ENCODE measurements at regions not wholly inside any gene's neighbourhood (a gene's known extent, or its start where the extent isn't known, plus 50 kb on each side); places are given as distances from the start of the nearest gene placed in this dataset.

DNA sequence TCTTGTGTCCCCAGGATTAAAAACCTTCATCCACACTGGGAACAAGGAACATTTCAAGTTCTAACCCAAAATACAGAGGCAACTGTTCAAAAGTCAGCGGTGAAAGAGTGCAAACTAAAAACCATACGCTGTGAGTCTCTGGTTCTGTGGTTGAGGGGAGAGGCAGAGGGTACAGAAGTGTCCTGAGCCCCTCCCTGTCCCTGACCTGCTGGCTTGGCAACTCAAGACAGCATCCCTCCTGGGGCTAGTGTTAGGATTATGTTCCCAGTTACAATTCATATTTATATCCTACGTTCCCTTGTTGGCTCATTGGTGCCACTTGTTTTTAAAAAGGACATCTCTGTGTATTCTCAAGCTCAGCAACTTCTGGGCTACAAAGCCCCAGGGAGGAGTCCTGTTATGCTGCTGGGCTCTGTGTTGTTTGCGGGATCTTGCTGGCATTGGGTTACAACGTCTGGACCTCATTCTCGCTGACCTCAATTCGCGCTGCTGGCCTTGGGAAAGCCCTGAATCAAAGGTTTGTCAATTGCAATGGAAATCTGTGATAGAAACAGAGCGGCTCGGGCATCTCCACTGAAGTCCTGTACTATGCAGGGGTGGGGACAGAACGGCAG is 420.8 kb downstream of the FUT8 start:
- H3K79me2 ChIP-seq = no peaks in the 10 kb centered on the region
- 76% methylated on average over 11 of the region's 11 CpGs for WGBS (ENCODE audit: low lambda C conversion rate, missing lambda C conversion rate)
- TF ChIP-seq EZH2phosphoT487 (IDR thresholded peaks at IDR 0.05; ENCODE audit: low read depth, severe bottlenecking, unreplicated experiment) (no peak), EZH2 (IDR thresholded peaks at IDR 0.05; ENCODE audit: borderline replicate concordance) (no peak)
- H3K4me3 ChIP-seq = no peak overlapping the region
- H3K9me3 ChIP-seq (ENCODE audit: low read depth) = no peaks in the 10 kb centered on the region
- no peak for DNase-seq (ENCODE audit: low spot score)
- H2AFZ ChIP-seq = no peak overlapping the region
- H3K4me1 ChIP-seq (ENCODE audit: insufficient read depth) = no peaks in the 10 kb centered on the region
- H3K4me2 ChIP-seq = no peak overlapping the region
- no peaks in the 10 kb centered on the region for H4K20me1 ChIP-seq (ENCODE audit: insufficient read depth, poor library complexity, severe bottlenecking)
- H3K27me3 ChIP-seq = peaks cover 9% of the 10 kb centered on the region
- no peak overlapping the region for H3K27ac ChIP-seq
- H3K9me2 ChIP-seq (replicated peaks; ENCODE audit: insufficient read depth) = no peaks in the 10 kb centered on the region
- no peaks in the 10 kb centered on the region for H3K36me3 ChIP-seq (replicated peaks; ENCODE audit: insufficient read depth, low read depth)

DNA sequence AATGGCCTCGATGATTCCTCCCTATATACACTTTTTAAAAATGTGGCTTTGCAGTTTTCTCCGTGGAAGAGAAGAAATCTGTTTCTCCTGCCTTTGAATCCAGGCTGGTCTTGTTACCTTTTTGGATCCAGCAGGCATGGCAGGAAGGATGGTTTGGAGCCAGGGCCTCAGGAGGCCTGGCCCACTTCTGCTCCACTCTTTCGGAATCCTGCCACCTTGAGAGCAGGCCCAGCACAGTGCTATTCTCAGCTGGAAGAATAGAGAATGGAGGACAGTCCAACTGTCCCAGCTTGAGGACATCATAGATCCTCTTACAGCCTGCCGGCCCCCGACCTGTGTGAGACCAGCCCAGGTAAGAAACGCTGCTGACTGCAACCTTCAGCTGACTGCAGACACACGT is 421.5 kb downstream of the FUT8 start:
- H4K20me1 ChIP-seq (ENCODE audit: insufficient read depth, poor library complexity, severe bottlenecking) = no peaks in the 10 kb centered on the region
- no peak overlapping the region for H3K4me2 ChIP-seq
- H3K36me3 ChIP-seq (replicated peaks; ENCODE audit: insufficient read depth, low read depth) = no peaks in the 10 kb centered on the region
- H3K4me3 ChIP-seq = no peak overlapping the region
- H2AFZ ChIP-seq = no peak overlapping the region
- 91% methylated on average over 7 of the region's 7 CpGs for WGBS (ENCODE audit: low lambda C conversion rate, missing lambda C conversion rate)
- no peaks in the 10 kb centered on the region for H3K9me3 ChIP-seq (ENCODE audit: low read depth)
- H3K27ac ChIP-seq = no peak overlapping the region
- no peaks in the 10 kb centered on the region for H3K9me2 ChIP-seq (replicated peaks; ENCODE audit: insufficient read depth)
- H3K27me3 ChIP-seq = peaks cover 2% of the 10 kb centered on the region
- TF ChIP-seq EZH2phosphoT487 (IDR thresholded peaks at IDR 0.05; ENCODE audit: low read depth, severe bottlenecking, unreplicated experiment) (no peak), EZH2 (IDR thresholded peaks at IDR 0.05; ENCODE audit: borderline replicate concordance) (no peak)
- TF ChIP-seq, protein P1, sequence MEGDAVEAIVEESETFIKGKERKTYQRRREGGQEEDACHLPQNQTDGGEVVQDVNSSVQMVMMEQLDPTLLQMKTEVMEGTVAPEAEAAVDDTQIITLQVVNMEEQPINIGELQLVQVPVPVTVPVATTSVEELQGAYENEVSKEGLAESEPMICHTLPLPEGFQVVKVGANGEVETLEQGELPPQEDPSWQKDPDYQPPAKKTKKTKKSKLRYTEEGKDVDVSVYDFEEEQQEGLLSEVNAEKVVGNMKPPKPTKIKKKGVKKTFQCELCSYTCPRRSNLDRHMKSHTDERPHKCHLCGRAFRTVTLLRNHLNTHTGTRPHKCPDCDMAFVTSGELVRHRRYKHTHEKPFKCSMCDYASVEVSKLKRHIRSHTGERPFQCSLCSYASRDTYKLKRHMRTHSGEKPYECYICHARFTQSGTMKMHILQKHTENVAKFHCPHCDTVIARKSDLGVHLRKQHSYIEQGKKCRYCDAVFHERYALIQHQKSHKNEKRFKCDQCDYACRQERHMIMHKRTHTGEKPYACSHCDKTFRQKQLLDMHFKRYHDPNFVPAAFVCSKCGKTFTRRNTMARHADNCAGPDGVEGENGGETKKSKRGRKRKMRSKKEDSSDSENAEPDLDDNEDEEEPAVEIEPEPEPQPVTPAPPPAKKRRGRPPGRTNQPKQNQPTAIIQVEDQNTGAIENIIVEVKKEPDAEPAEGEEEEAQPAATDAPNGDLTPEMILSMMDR (IDR thresholded peaks at IDR 0.05; ENCODE audit: poor library complexity) = no peak
- no peaks in the 10 kb centered on the region for H3K4me1 ChIP-seq (ENCODE audit: insufficient read depth)
- no peaks in the 10 kb centered on the region for H3K79me2 ChIP-seq
- no peak for DNase-seq (ENCODE audit: low spot score)

DNA sequence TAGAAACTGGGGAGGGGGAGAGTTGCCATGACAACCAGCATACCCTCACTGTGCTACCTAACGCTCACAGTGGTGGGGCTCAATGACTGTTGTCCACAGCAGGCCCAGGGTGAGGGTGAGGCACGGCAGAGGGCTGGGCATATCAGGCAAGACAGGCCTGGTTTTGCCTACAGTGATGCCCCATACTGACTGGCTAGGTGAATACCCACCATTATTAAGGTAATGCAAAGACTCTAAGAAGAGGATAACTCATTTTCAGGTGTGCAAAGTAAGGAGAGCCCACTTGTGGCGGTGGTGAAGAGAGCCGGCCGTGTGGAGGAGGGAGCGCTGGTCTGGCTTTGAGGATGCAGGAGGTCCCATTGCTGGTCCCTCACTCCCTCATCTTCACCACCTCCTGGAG is 422.3 kb downstream of the FUT8 start:
- H3K4me1 ChIP-seq (ENCODE audit: insufficient read depth) = peaks cover 4% of the 10 kb centered on the region
- no peak for DNase-seq (ENCODE audit: low spot score)
- no peaks in the 10 kb centered on the region for H3K9me2 ChIP-seq (replicated peaks; ENCODE audit: insufficient read depth)
- no peak overlapping the region for H3K27ac ChIP-seq
- TF ChIP-seq EZH2 (IDR thresholded peaks at IDR 0.05; ENCODE audit: borderline replicate concordance) = no peak
- TF ChIP-seq, protein P1 (IDR thresholded peaks at IDR 0.05; ENCODE audit: poor library complexity) = no peak
- no peak for TF ChIP-seq EZH2phosphoT487 (IDR thresholded peaks at IDR 0.05; ENCODE audit: low read depth, severe bottlenecking, unreplicated experiment)
- no peak overlapping the region for H3K4me3 ChIP-seq
- 94% methylated on average over 6 of the region's 6 CpGs for WGBS (ENCODE audit: low lambda C conversion rate, missing lambda C conversion rate)
- no peak overlapping the region for H3K4me2 ChIP-seq
- H3K79me2 ChIP-seq = no peaks in the 10 kb centered on the region
- H3K9me3 ChIP-seq (ENCODE audit: low read depth) = no peaks in the 10 kb centered on the region
- H2AFZ ChIP-seq = no peak overlapping the region
- no peaks in the 10 kb centered on the region for H3K27me3 ChIP-seq
- H4K20me1 ChIP-seq (ENCODE audit: insufficient read depth, poor library complexity, severe bottlenecking) = no peaks in the 10 kb centered on the region
- no peaks in the 10 kb centered on the region for H3K36me3 ChIP-seq (replicated peaks; ENCODE audit: insufficient read depth, low read depth)

DNA sequence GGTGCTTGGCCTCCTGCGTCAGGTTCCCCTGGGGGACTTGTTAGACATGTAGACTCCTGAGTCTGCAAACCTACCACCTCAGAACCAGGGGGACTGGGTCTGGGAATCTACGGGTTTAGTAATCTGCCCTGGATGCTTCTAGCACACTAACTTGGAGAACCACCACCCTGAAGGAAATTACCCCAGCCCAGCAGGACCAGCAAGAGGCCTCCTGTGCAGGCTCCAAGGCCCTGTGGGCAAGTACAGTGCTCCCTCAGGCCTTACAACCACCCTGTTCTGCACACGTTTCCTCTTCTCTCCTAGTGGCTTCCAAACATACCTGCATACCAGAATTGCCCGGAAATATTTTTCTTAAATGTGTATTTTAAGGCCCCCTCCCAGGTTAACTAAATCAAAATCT is 423.0 kb downstream of the FUT8 start:
- H3K79me2 ChIP-seq = no peaks in the 10 kb centered on the region
- H2AFZ ChIP-seq = no peak overlapping the region
- WGBS (ENCODE audit: low lambda C conversion rate, missing lambda C conversion rate) = 95% methylated on average over 4 of the region's 4 CpGs
- no peak for TF ChIP-seq EZH2 (IDR thresholded peaks at IDR 0.05; ENCODE audit: borderline replicate concordance)
- TF ChIP-seq, protein P1 (IDR thresholded peaks at IDR 0.05; ENCODE audit: poor library complexity) = no peak
- no peak for TF ChIP-seq EZH2phosphoT487 (IDR thresholded peaks at IDR 0.05; ENCODE audit: low read depth, severe bottlenecking, unreplicated experiment)
- no peaks in the 10 kb centered on the region for H3K9me2 ChIP-seq (replicated peaks; ENCODE audit: insufficient read depth)
- H3K4me3 ChIP-seq = no peak overlapping the region
- H3K27ac ChIP-seq = no peak overlapping the region
- no peaks in the 10 kb centered on the region for H4K20me1 ChIP-seq (ENCODE audit: insufficient read depth, poor library complexity, severe bottlenecking)
- DNase-seq (ENCODE audit: low spot score) = no peak
- no peaks in the 10 kb centered on the region for H3K9me3 ChIP-seq (ENCODE audit: low read depth)
- no peak overlapping the region for H3K4me2 ChIP-seq
- H3K27me3 ChIP-seq = no peaks in the 10 kb centered on the region
- peaks cover 11% of the 10 kb centered on the region for H3K4me1 ChIP-seq (ENCODE audit: insufficient read depth)
- H3K36me3 ChIP-seq (replicated peaks; ENCODE audit: insufficient read depth, low read depth) = no peaks in the 10 kb centered on the region

Measured in hepatocyte (in vitro differentiated cells).